SK-N-MC (cell line): ENCODE measurements at regions not wholly inside any gene's neighbourhood (a gene's known extent, or its start where the extent isn't known, plus 50 kb on each side); places are given as distances from the start of the nearest gene placed in this dataset.

Experiments used
- EZH2 ChIP-seq: fragments of 200-600 bp; sonication (generic); IDR thresholded peaks from one replicate; pipeline ENCODE4 v1.6.1; 2017; ENCODE audit warnings: antibody characterized with exemption
- FOXP2 ChIP-seq: optimal IDR thresholded peaks from 2 replicates; pipeline ENCODE3; 2011; ENCODE audit warnings: mild to moderate bottlenecking, moderate library complexity; ENCODE audit not compliant: insufficient read depth; ENCODE audit errors: extremely low read length, control extremely low read depth
- POLR2AphosphoS5 ChIP-seq: IDR thresholded peaks from 2 replicates; pipeline ENCODE4 v1.6.1; 2012; ENCODE audit warnings: mild to moderate bottlenecking, low read depth, low read length, borderline replicate concordance

- TF ChIP-seq POLR2AphosphoS5, result no peak
- TF ChIP-seq EZH2, result no peak
- no peak for TF ChIP-seq FOXP2
These were observed 64.5 kb downstream of the TUSC1 start for GRCh38 chr9:25613709-25614108.
